GM10266 (cell line): ENCODE measurements at regions not wholly inside any gene's neighbourhood (a gene's known extent, or its start where the extent isn't known, plus 50 kb on each side); places are given as distances from the start of the nearest gene placed in this dataset.

Experiments used
- DNase-seq: peaks from one replicate; pipeline ENCODE4 v3.0.0; 2012; ENCODE audit errors: extremely low spot score
- TF ChIP-seq, protein P1 (sequence below): IDR thresholded peaks from 2 replicates; pipeline ENCODE4 v1.5.1; 2012; ENCODE audit warnings: mild to moderate bottlenecking, low read depth; ENCODE audit not compliant: control insufficient read depth, insufficient read depth; ENCODE audit errors: missing control alignments

DNA sequence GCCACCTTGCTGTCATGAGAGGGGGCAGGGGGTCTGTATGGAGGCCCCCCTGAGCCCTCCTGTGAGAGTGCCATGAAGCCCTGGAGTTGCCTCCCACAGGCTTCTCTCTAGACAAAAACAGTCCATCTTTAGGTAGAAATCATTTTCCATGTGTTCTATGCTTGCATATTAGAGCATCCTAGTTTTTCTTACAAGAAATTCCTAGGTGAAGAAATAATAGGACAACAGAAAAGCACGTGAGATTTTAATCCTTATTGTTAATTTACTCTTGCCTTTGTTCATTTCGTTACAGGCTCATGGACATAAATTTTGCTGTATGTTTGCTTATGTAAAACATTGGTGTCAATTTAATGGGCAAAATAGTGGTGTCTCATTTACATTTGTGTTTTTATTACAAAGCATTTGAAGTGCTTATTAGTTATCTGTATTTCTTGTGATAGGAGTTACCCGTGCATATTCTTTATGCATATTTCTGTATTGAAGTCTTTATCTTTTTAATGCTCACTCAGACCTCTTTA is 336.9 kb upstream of the RAB6C start:
- TF ChIP-seq, protein P1, sequence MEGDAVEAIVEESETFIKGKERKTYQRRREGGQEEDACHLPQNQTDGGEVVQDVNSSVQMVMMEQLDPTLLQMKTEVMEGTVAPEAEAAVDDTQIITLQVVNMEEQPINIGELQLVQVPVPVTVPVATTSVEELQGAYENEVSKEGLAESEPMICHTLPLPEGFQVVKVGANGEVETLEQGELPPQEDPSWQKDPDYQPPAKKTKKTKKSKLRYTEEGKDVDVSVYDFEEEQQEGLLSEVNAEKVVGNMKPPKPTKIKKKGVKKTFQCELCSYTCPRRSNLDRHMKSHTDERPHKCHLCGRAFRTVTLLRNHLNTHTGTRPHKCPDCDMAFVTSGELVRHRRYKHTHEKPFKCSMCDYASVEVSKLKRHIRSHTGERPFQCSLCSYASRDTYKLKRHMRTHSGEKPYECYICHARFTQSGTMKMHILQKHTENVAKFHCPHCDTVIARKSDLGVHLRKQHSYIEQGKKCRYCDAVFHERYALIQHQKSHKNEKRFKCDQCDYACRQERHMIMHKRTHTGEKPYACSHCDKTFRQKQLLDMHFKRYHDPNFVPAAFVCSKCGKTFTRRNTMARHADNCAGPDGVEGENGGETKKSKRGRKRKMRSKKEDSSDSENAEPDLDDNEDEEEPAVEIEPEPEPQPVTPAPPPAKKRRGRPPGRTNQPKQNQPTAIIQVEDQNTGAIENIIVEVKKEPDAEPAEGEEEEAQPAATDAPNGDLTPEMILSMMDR = no peak
- no peak for DNase-seq

DNA sequence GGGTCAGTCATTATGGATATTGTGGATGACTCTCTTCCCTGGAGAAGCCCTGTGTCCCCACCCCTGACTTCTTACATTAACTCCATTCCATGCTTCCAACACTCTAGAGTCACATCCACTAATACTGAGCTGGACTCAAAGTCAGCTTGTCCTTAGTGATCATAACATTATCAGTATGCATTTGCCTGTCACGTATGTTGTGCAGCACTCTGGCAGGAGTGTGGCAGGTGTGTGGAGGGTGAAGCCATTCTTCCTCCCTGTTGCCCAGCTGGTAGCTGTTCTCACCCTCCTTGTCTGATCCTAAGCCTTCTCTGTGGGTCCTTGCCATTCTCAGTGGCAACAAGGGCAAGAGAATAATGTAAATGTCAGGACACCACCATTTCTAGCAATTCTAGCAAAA is 334.1 kb upstream of the RAB6C start:
- no peak for DNase-seq
- TF ChIP-seq, protein P1 = no peak

DNA sequence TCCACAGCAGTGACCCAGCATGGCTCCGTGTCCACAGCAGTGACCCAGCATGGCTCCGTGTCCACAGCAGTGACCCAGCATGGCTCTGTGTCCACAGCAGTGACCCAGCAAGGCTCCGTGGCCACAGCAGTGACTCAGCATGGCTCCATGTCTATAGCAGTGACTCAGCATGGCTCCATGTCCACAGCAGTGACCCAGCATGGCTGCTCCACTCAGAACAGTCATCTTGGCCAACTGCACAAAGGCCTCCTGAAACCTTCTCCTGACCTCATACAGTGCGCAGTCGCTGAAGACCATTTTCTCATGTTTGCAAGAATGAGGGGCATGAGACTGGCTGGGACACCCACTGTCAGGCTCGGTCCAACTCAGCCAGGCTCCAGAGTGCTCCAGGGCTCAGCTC is 333.4 kb upstream of the RAB6C start:
- no peak for DNase-seq
- TF ChIP-seq, protein P1 = no peak

DNA sequence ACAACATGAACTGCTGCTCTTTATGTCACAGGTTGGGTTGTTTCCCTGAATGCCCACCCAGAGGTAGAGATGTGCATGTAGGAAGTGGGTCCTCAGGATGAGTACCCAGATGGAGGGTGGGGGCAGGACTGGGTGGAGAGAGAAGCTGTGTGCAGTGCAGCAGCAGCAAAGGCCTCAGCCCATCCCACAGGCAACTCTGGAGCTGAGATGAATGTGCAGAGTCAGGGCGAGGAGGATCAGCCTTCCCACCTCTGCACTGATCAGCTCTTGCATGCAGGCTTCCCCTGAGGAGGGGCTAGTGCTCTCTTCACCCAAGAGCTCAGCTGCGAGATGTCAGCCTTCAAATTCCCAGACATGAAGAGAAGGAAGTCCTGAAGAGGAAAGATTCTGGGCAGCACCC is 326.2 kb upstream of the RAB6C start:
- TF ChIP-seq, protein P1 = no peak
- DNase-seq = no peak

DNA sequence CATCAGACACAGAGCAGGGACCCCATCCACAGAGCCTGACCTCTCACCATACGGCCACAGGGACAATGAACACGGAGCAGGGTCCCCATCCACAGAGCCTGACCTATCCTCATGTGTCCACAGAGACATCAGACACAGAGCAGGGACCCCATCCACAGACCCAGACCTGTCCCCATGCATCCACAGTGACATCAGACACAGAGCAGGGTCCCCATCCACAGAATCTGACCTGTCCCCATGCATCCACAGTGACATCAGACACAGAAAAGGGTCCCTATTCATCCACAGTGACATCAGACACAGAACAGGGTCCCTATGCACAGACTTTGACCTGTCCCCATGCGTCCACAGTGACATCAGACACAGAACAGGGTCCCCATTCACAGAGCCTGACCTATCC is 325.1 kb upstream of the RAB6C start:
- TF ChIP-seq, protein P1 = no peak

DNA sequence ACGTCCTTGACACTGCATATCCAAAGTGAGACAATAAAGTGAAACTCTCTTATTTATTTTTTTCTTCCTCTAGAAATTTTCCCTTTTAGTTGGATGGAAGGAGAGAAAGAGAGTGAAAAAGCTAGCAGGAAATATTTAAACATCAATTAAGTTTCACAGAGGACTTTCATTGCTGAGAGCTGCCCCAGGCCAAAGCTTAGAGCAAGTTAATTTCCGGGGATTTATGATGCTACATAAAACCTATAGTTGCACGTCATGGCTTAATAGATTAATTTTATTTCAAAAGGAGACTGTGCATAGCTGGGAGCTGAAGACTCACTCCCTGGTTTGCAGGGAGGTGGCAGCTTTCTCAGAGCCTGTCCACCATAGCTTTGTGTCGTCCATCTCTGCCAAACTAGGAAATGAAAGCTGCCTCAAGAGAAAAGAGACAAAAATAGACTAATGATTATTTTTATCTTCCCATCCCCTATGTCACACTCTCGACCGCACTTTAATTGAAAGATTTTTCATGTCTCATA is 323.3 kb upstream of the RAB6C start:
- TF ChIP-seq, protein P1 = no peak
- DNase-seq = no peak

More for the DNA sequence above, 325.1 kb upstream of the RAB6C start:
- no peak for DNase-seq

DNA sequence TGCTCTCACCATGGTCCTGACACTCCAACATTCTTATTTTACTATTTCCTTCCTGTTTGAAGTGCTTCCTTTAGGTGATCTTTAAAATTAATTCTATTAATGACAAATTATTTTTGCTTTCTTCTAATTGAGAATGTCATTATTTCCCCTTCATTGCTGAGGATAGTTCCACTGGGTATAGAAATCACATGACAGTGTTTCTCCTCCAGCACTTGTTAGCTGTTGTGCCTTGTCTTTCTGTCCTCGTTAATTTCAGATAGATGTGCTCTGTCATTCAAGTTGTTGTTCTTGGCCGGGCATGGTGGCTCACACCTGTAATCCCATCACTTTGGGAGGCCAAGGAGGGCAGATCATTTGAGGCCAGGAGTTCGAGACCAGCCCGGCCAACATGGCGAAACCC is 321.0 kb upstream of the RAB6C start:
- TF ChIP-seq, protein P1 = no peak
- DNase-seq = no peak
